ENCODE measurements at regions not wholly inside any gene's neighbourhood (a gene's known extent, or its start where the extent isn't known, plus 50 kb on each side); places are given as distances from the start of the nearest gene placed in this dataset.

- TF ChIP-seq, protein P1, sequence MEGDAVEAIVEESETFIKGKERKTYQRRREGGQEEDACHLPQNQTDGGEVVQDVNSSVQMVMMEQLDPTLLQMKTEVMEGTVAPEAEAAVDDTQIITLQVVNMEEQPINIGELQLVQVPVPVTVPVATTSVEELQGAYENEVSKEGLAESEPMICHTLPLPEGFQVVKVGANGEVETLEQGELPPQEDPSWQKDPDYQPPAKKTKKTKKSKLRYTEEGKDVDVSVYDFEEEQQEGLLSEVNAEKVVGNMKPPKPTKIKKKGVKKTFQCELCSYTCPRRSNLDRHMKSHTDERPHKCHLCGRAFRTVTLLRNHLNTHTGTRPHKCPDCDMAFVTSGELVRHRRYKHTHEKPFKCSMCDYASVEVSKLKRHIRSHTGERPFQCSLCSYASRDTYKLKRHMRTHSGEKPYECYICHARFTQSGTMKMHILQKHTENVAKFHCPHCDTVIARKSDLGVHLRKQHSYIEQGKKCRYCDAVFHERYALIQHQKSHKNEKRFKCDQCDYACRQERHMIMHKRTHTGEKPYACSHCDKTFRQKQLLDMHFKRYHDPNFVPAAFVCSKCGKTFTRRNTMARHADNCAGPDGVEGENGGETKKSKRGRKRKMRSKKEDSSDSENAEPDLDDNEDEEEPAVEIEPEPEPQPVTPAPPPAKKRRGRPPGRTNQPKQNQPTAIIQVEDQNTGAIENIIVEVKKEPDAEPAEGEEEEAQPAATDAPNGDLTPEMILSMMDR (IDR thresholded peaks at IDR 0.05; ENCODE audit: poor library complexity) = no peak
- TF ChIP-seq EZH2 (IDR thresholded peaks at IDR 0.05; ENCODE audit: borderline replicate concordance) = no peak
- no peak for TF ChIP-seq EZH2phosphoT487 (IDR thresholded peaks at IDR 0.05; ENCODE audit: low read depth, severe bottlenecking, unreplicated experiment)
Measured at GRCh38 chr13:40458720-40458990, 207.8 kb downstream of the FOXO1 start.
